RWPE2 (cell line): ENCODE measurements at regions not wholly inside any gene's neighbourhood (a gene's known extent, or its start where the extent isn't known, plus 50 kb on each side); places are given as distances from the start of the nearest gene placed in this dataset.

Experiments used
- ATAC-seq: fragments of 200-7000 bp; cut with Tn5 transposase; 3 replicates; pipeline ENCODE4 v1.9.1; 2021; ENCODE audit warnings: low read depth
- DNase-seq: peaks from one replicate; pipeline ENCODE4 v3.0.0-alpha.2; 2020; ENCODE audit warnings: low spot score
- H3K27ac ChIP-seq: fragments of 450-650 bp; 2 replicates; pipeline ENCODE4 v1.5.1; 2017; ENCODE audit warnings: mild to moderate bottlenecking; ENCODE audit not compliant: poor library complexity, severe bottlenecking
- H3K27me3 ChIP-seq: fragments of 250-450 bp; sonication (Bioruptor Pico); 2 replicates; pipeline ENCODE4 v1.5.1; 2021; ENCODE audit warnings: mild to moderate bottlenecking, moderate library complexity; ENCODE audit not compliant: insufficient read depth, poor library complexity, severe bottlenecking
- H3K36me3 ChIP-seq: fragments of 250-450 bp; sonication (Bioruptor Pico); 2 replicates; pipeline ENCODE4 v1.5.1; 2020; ENCODE audit warnings: low read depth, mild to moderate bottlenecking, moderate library complexity
- H3K4me1 ChIP-seq: fragments of 250-450 bp; sonication (Bioruptor Pico); 2 replicates; pipeline ENCODE4 v1.5.1; 2021; ENCODE audit warnings: mild to moderate bottlenecking, moderate library complexity; ENCODE audit not compliant: insufficient read depth, poor library complexity, severe bottlenecking
- H3K4me3 ChIP-seq: fragments of 250-450 bp; sonication (Bioruptor Pico); 2 replicates; pipeline ENCODE4 v1.5.1; 2021; ENCODE audit warnings: mild to moderate bottlenecking, moderate library complexity; ENCODE audit not compliant: severe bottlenecking
- H3K9me3 ChIP-seq: fragments of 250-450 bp; sonication (Bioruptor Pico); 2 replicates; pipeline ENCODE4 v1.5.1; 2021; ENCODE audit warnings: mild to moderate bottlenecking, moderate library complexity; ENCODE audit not compliant: severe bottlenecking
- TF ChIP-seq, protein P1 (sequence below): fragments of 450-650 bp; IDR thresholded peaks from one replicate; pipeline ENCODE4 v1.5.1; 2017; ENCODE audit warnings: mild to moderate bottlenecking, moderate library complexity; ENCODE audit not compliant: poor library complexity, severe bottlenecking

- no peak for ATAC-seq
- Histone ChIP-seq H3K27ac (no peak overlapping the region), H3K9me3 (no peaks in the 10 kb centered on the region), H3K4me3 (no peak overlapping the region), H3K27me3 (no peaks in the 10 kb centered on the region), H3K4me1 (no peaks in the 10 kb centered on the region), H3K36me3 (no peaks in the 10 kb centered on the region)
- TF ChIP-seq, protein P1, sequence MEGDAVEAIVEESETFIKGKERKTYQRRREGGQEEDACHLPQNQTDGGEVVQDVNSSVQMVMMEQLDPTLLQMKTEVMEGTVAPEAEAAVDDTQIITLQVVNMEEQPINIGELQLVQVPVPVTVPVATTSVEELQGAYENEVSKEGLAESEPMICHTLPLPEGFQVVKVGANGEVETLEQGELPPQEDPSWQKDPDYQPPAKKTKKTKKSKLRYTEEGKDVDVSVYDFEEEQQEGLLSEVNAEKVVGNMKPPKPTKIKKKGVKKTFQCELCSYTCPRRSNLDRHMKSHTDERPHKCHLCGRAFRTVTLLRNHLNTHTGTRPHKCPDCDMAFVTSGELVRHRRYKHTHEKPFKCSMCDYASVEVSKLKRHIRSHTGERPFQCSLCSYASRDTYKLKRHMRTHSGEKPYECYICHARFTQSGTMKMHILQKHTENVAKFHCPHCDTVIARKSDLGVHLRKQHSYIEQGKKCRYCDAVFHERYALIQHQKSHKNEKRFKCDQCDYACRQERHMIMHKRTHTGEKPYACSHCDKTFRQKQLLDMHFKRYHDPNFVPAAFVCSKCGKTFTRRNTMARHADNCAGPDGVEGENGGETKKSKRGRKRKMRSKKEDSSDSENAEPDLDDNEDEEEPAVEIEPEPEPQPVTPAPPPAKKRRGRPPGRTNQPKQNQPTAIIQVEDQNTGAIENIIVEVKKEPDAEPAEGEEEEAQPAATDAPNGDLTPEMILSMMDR = no peak
- no peak for DNase-seq
Observed at GRCh38 chr3:167151636-167152035, 228.5 kb downstream of the ZBBX start.

DNA sequence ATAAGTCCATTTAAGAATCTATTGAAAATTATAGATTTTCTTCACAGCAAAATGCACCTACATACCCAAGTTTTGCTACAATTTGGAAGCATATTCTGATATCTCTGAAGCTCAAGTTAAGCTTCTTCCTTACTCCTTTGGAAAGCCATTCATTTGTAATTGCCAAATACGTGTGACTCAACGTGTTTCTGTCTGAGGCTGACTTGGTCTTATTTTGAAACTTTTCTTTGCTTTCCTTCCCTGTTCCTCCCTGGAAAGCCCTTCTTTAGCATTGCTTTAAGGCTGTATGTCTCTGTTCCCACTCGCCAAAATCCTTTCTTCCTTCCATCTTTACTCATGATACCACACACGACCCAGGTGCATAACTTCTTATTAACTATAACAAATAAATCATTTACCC is 232.0 kb downstream of the ZBBX start:
- H3K27me3 ChIP-seq = no peaks in the 10 kb centered on the region
- H3K4me1 ChIP-seq = no peaks in the 10 kb centered on the region
- ATAC-seq = no peak
- no peaks in the 10 kb centered on the region for H3K36me3 ChIP-seq
- H3K9me3 ChIP-seq = no peaks in the 10 kb centered on the region
- TF ChIP-seq, protein P1 = no peak
- no peak overlapping the region for H3K4me3 ChIP-seq
- no peak overlapping the region for H3K27ac ChIP-seq
- no peak for DNase-seq

DNA sequence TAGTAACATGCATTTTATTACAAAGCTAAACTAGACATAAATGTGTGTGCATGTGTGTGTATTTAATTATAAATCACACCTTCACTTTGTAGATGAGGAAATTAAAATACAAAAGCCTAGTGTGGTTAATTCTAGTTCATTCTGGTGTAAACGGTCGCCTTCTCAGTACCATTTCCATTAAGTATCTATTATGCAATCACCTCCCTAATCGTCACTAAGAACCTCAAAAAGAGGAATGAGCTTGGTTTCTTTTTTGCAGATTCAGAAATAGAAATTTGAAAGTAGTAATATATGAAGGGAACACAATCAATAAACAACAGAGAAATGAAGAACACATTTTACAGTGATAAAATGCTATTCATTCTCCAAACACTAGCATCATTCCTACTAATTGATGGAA is 233.2 kb downstream of the ZBBX start:
- no peaks in the 10 kb centered on the region for H3K36me3 ChIP-seq
- DNase-seq (no peak), ATAC-seq (no peak)
- H3K9me3 ChIP-seq = no peaks in the 10 kb centered on the region
- TF ChIP-seq, protein P1 = no peak
- no peak overlapping the region for H3K4me3 ChIP-seq
- H3K27ac ChIP-seq = no peak overlapping the region
- no peaks in the 10 kb centered on the region for H3K4me1 ChIP-seq
- H3K27me3 ChIP-seq = no peaks in the 10 kb centered on the region

DNA sequence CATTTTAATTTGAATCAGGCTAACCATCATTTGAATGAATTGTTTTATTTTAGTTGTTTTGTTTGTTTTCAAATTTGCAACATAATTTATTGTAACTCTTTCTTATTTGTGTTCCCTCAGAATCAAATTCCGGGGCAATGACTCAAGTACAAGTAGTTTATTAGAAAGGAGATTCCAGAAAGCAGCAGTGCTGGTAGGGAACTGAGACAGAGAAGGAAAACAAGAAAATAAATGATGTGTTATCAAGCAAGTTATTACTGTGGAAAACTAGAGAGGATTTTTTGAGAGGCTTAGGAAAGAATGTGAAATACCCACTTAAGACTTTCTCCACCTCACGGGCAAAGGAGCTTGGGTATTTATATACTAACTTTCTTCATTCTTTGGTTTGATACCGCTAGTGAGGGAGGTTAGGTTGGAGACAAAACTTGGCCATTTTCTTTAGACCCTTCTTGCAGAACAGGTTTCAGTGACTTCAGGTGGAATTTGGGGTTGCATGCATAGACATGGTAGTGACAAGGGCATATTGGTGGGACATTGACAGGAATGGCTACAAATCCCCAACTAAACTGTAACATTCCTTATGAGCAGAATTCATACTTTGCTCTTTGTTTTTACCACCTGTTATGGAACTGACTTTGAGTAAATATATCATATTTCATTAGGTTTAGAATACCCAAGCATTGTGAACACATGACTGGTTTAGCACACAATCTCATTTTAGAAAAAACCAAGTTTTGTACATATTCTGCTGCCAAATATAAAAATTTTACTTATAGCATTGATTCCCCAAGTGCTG is 254.3 kb downstream of the ZBBX start:
- Histone ChIP-seq H3K27ac (no peak overlapping the region), H3K36me3 (no peaks in the 10 kb centered on the region), H3K4me1 (no peaks in the 10 kb centered on the region), H3K9me3 (no peaks in the 10 kb centered on the region), H3K4me3 (no peak overlapping the region), H3K27me3 (no peaks in the 10 kb centered on the region)
- ATAC-seq (no peak), DNase-seq (no peak)
- TF ChIP-seq, protein P1 = no peak

DNA sequence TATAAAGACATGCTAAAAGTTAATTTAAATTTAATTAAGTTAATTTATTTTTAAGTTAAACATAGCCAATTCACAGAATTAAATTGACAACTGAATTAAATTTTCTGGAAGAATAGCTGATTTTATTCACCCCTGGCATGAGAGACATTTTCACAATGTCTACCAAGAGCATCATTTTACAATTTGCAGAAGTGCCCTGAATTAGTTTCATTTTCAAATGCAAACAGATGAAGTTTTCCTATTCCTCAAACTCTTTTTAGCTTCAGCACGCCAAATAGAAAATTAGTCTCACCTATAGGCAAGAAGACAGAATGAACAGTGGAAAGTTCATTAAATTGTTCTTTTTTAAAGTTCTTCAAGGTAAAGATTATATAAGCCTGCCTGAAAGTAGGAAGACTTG is 259.3 kb downstream of the ZBBX start:
- no peak for ATAC-seq

More for the DNA sequence above, 259.3 kb downstream of the ZBBX start:
- no peak for DNase-seq
- no peaks in the 10 kb centered on the region for H3K4me1 ChIP-seq
- no peak overlapping the region for H3K4me3 ChIP-seq
- TF ChIP-seq, protein P1 = no peak
- no peaks in the 10 kb centered on the region for H3K36me3 ChIP-seq
- H3K27me3 ChIP-seq = no peaks in the 10 kb centered on the region
- H3K9me3 ChIP-seq = no peaks in the 10 kb centered on the region
- H3K27ac ChIP-seq = no peak overlapping the region
